Pancreas (tissue), 10 donors: ENCODE measurements at regions not wholly inside any gene's neighbourhood (a gene's known extent, or its start where the extent isn't known, plus 50 kb on each side); places are given as distances from the start of the nearest gene placed in this dataset.
"Not testable (repeated sequence)": the region's sequence is repeated elsewhere in the genome, so short reads cannot be mapped to it uniquely, and the experiment has no call there.

ENCODE experiments used
- ATAC-seq, 4 donors: fragments of 200-7000 bp; cut with Tn5 transposase; one replicate each; pipeline versions ENCODE4 v1.8.0 to v1.9.1; 2020; ENCODE audit warnings: mild to moderate bottlenecking in 4 of 4, moderate library complexity in 4 of 4
- DNase-seq, 6 donors: peaks; one replicate each; pipeline ENCODE4 v3.0.0-alpha.2; 2020
- FAIRE-seq: peaks from 2 replicates; lab custom pipeline; 2012; peaks lifted over from hg19 to GRCh38; lab: Jason Lieb, UNC
- H3K27ac ChIP-seq, 4 donors: fragments of 200-600 bp; sonication (generic); 1 replicate in 3 of 4; 2 replicates in 1 of 4; pipeline versions ENCODE4 v1.5.0 to v1.8.0; 2020
- H3K27me3 ChIP-seq, 4 donors: fragments of 200-600 bp; one replicate each; pipeline ENCODE4 v1.8.0; 2021
- H3K36me3 ChIP-seq, 3 donors: fragments of 200-600 bp; sonication (generic) in 1 of 3; one replicate each; pipeline versions ENCODE4 v1.5.0 to v1.8.0; 2020 to 2021
- H3K4me1 ChIP-seq, 3 donors: fragments of 200-600 bp; one replicate each; pipeline ENCODE4 v1.8.0; 2021
- H3K4me3 ChIP-seq, 4 donors: fragments of 200-600 bp; sonication (generic) in 2 of 4; one replicate each; pipeline versions ENCODE4 v1.5.0 to v1.8.0; 2020 to 2021
- H3K9me3 ChIP-seq, 4 donors: fragments of 200-600 bp; one replicate each; pipeline ENCODE4 v1.8.0; 2021
- WGBS, 2 donors: extraction: QIAGEN DNeasy Blood & Tissue Kit; methylation state at CpG; one replicate each; pipeline ENCODE4 v1.1.7; 2013; 5-methylcytosine and 5-hydroxymethylcytosine counted together
- intact Hi-C, 3 donors: fragments of 100-400 bp; cut with DNase I; formaldehyde crosslinking; loops; one replicate each; pipeline versions ENCODE4 v1.11.1 to v1.14.2; 2022
- TF ChIP-seq, protein P1 (sequence below), 4 donors: fragments of 200-600 bp; sonication (generic) in 3 of 4; IDR thresholded peaks; one replicate each; pipeline versions ENCODE4 v1.5.0 to v1.8.0; 2021; ENCODE audit warnings: antibody characterized with exemption in 4 of 4
- donor health status: healthy with polysubstance abuse.
- donor health status: DM: no; HTN: no; CAD: no; lungs with moderate emphysema.
- donor health status: DM: no; HTN: no; CAD: no.
- donor health status: control.
- donor health status: control.
- donor health status: Bipolar disorder and iron deficiency.
- donor health status: DM: yes; HTN: yes; CAD: no.
- donor health status: DM: no; HTN: no; CAD: no.
- donor health status: DM: no; HTN: no; CAD: no.
- donor health status: DM: yes; HTN: yes; CAD: no.

GRCh38 chr5:25516141-25516540 is 871.4 kb upstream of the CDH10 start:
- Histone ChIP-seq H3K4me1 (no peaks in the 10 kb centered on the region), H3K9me3 (no peaks in the 10 kb centered on the region), H3K27ac (no peak overlapping the region), H3K27me3 (no peaks in the 10 kb centered on the region), H3K36me3 (no peaks in the 10 kb centered on the region), H3K4me3 (no peak overlapping the region)
- DNase-seq: no peak
- TF ChIP-seq, protein P1, sequence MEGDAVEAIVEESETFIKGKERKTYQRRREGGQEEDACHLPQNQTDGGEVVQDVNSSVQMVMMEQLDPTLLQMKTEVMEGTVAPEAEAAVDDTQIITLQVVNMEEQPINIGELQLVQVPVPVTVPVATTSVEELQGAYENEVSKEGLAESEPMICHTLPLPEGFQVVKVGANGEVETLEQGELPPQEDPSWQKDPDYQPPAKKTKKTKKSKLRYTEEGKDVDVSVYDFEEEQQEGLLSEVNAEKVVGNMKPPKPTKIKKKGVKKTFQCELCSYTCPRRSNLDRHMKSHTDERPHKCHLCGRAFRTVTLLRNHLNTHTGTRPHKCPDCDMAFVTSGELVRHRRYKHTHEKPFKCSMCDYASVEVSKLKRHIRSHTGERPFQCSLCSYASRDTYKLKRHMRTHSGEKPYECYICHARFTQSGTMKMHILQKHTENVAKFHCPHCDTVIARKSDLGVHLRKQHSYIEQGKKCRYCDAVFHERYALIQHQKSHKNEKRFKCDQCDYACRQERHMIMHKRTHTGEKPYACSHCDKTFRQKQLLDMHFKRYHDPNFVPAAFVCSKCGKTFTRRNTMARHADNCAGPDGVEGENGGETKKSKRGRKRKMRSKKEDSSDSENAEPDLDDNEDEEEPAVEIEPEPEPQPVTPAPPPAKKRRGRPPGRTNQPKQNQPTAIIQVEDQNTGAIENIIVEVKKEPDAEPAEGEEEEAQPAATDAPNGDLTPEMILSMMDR (IDR thresholded peaks at IDR 0.05): no peak
- WGBS, 2 donors: 44 to 49% methylated on average over 2 of the region's 2 CpGs
- intact Hi-C loops: no loop called here
- FAIRE-seq: no peak
- no peak for ATAC-seq

DNA sequence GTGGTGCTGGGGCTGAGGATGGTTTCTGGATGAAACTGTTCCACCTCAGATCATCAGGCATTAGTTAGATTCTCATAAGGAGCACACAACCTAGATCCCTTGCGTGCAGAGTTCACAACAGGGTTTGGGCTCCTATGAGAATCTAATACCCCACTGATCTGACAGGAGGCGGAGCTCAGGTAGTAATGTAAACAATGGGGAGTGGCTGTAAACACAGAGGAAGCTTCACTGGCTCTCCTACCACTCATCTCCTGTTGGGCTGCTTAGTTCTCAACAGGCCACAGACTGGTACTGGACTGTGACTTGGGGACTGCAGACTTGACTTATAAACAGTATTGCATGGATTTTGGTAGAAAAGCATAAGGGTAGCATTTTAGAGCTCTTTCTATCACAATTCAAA is 870.7 kb upstream of the CDH10 start:
- Histone ChIP-seq H3K4me1 (no peaks in the 10 kb centered on the region), H3K27ac (no peak overlapping the region), H3K27me3 (no peaks in the 10 kb centered on the region), H3K36me3 (no peaks in the 10 kb centered on the region), H3K4me3 (no peak overlapping the region), H3K9me3 (no peaks in the 10 kb centered on the region)
- no peak for ATAC-seq
- FAIRE-seq: no peak
- DNase-seq: no peak
- intact Hi-C loops: no loop called here
- TF ChIP-seq, protein P1 (IDR thresholded peaks at IDR 0.05): no peak
- 46 to 66% methylated on average over 2 of the region's 2 CpGs for WGBS, 2 donors

DNA sequence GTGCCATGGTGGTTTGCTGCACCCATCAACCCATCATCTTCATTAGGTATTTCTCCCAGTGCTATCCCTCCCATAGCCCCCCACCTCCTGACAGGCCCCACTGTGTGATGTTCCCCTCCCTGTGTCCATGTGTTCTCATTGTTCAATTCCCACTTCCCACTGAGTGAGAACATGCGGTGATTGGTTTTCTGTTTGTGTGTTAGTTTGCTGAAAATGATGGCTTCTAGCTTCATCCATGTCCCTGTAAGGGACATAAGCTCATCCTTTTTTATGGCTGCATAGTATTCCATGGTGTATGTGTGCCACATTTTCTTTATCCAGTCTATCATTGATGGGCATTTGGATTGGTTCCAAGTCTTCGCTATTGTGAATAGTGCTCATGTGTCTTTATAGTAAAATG is 865.9 kb upstream of the CDH10 start:
- H3K9me3 ChIP-seq, H3K4me1 ChIP-seq, FAIRE-seq, H3K36me3 ChIP-seq, H3K27ac ChIP-seq, H3K27me3 ChIP-seq, DNase-seq, intact Hi-C loops, H3K4me3 ChIP-seq, ATAC-seq: not testable (repeated sequence)
- WGBS, 2 donors: 75 to 84% methylated on average over 2 of the region's 2 CpGs

DNA sequence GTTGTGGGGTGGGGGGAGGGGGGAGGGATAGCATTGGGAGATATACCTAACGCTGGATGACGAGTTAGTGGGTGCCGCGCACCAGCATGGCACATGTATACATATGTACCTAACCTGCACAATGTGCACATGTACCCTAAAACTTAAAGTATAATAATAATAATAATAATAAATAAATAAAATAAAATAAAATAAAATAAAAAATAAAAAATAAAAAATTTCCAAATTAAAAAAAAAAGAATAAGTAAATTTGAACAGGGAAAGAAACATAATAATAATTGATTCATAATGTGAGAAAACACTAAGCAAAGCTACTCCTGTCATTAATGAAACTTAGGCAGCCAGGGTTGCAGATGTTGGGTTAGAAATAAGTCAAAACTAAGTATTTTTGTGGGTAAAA is 863.2 kb upstream of the CDH10 start:
- ATAC-seq, H3K4me3 ChIP-seq, H3K27ac ChIP-seq, H3K9me3 ChIP-seq, H3K36me3 ChIP-seq, DNase-seq, intact Hi-C loops, H3K27me3 ChIP-seq, FAIRE-seq, H3K4me1 ChIP-seq: not testable (repeated sequence)
- 90 to 98% methylated on average over 4 of the region's 4 CpGs for WGBS, 2 donors

DNA sequence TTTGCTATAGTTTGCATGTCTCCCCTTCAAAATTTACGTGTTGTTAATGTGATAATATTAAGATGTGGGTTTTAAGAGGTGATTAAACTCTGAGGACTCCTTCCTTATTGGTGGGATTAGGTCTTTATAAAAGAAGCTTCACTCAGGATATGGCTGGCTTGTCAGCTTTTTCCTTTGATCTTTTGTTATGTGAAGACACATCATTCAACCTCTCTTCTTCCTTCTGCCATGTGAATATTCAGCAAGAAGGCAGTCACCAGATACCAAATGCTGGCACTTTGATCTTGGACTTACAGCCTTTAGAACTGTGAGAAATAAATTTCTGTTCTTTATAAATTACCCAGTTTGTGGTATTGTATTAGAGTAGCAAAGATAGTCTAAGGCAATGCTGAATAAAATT is 855.9 kb upstream of the CDH10 start:
- DNase-seq (no peak), ATAC-seq (no peak), FAIRE-seq (no peak)
- WGBS, 2 donors: 36 to 49% methylated on average over 1 of the region's 1 CpG
- intact Hi-C loops: no loop called here
- no peaks in the 10 kb centered on the region for H3K36me3 ChIP-seq
- TF ChIP-seq, protein P1 (IDR thresholded peaks at IDR 0.05): no peak
- H3K27ac ChIP-seq: no peak overlapping the region
- H3K4me1 ChIP-seq: no peaks in the 10 kb centered on the region
- no peaks in the 10 kb centered on the region for H3K27me3 ChIP-seq
- H3K4me3 ChIP-seq: no peak overlapping the region
- no peaks in the 10 kb centered on the region for H3K9me3 ChIP-seq

GRCh38 chr5:25489834-25490538 is 845.2 kb upstream of the CDH10 start:
- intact Hi-C loops: no loop called here
- no peak for FAIRE-seq
- Histone ChIP-seq H3K4me1 (no peaks in the 10 kb centered on the region), H3K9me3 (no peaks in the 10 kb centered on the region), H3K27me3 (no peaks in the 10 kb centered on the region), H3K27ac (no peak overlapping the region), H3K36me3 (no peaks in the 10 kb centered on the region), H3K4me3 (no peak overlapping the region)
- whole genome bisulfite sequencing, 2 donors: 45 to 51% methylated on average over 6 of the region's 6 CpGs
- ATAC-seq: no peak
- TF ChIP-seq, protein P1 (IDR thresholded peaks at IDR 0.05): no peak
- no peak for DNase-seq
